Esophagus muscularis mucosa (tissue), 4 donors: ENCODE measurements at regions not wholly inside any gene's neighbourhood (a gene's known extent, or its start where the extent isn't known, plus 50 kb on each side); places are given as distances from the start of the nearest gene placed in this dataset.

Experiments used
- DNase-seq: peaks from one replicate; pipeline ENCODE4 v3.0.0-alpha.2; 2017; ENCODE audit errors: extremely low spot score
- H3K27ac ChIP-seq, 4 donors: fragments of 200-600 bp; sonication (generic); replicated peaks in 1 of 4; 1 replicate in 3 of 4; 2 replicates in 1 of 4; pipeline ENCODE4 v1.5.1; 2016 to 2019; ENCODE audit warnings: mild to moderate bottlenecking in 1 of 4
- H3K27me3 ChIP-seq, 4 donors: fragments of 200-600 bp; sonication (generic); one replicate each; pipeline versions ENCODE4 v1.5.1 to v1.6.0; 2016 to 2019
- H3K36me3 ChIP-seq, 4 donors: fragments of 200-600 bp; sonication (generic); one replicate each; pipeline ENCODE4 v1.5.1; 2016 to 2019
- H3K4me1 ChIP-seq, 4 donors: fragments of 200-600 bp; sonication (generic); one replicate each; pipeline ENCODE4 v1.5.1; 2016 to 2019
- H3K4me3 ChIP-seq, 4 donors: fragments of 200-600 bp; sonication (generic); 1 replicate in 2 of 4; 2 replicates in 2 of 4; pipeline ENCODE4 v1.5.1; 2016 to 2019; ENCODE audit warnings: mild to moderate bottlenecking in 4 of 4, moderate library complexity in 1 of 4
- H3K9me3 ChIP-seq, 4 donors: fragments of 200-600 bp; sonication (generic); 1 replicate in 3 of 4; 2 replicates in 1 of 4; pipeline ENCODE4 v1.5.1; 2016 to 2019
- CTCF ChIP-seq, 3 experiments: fragments of 200-600 bp in 2 of 3; fragments of 450-650 bp in 1 of 3; sonication (generic) in 2 of 3; IDR thresholded peaks; one replicate each; pipeline ENCODE4 v1.5.1; 2017 to 2019; ENCODE audit warnings: antibody characterized with exemption in 3 of 3, mild to moderate bottlenecking in 2 of 3, moderate library complexity in 1 of 3
- EP300 ChIP-seq: sonication (generic); formaldehyde crosslinking; IDR thresholded peaks from one replicate; pipeline ENCODE4 v1.6.1; 2017; ENCODE audit warnings: antibody characterized with exemption
- POLR2A ChIP-seq: fragments of 450-650 bp; IDR thresholded peaks from one replicate; pipeline ENCODE4 v1.6.1; 2017; ENCODE audit warnings: antibody characterized with exemption, moderate library complexity, mild to moderate bottlenecking, low read depth
- POLR2AphosphoS5 ChIP-seq, 2 donors: sonication (generic); formaldehyde crosslinking; IDR thresholded peaks; one replicate each; pipeline ENCODE4 v1.6.1; 2017; ENCODE audit warnings: antibody characterized with exemption in 2 of 2
- WGBS: methylation state at CpG from one replicate; pipeline ENCODE4 v1.1.5; 2018; 5-methylcytosine and 5-hydroxymethylcytosine counted together
- intact Hi-C: fragments of 100-400 bp; cut with DNase I; formaldehyde crosslinking; loops from one replicate; pipeline ENCODE4 v1.15.1; 2023

GRCh38 chr13:83378908-83379307 is 503.4 kb downstream of the SLITRK1 start:
- Histone ChIP-seq H3K27ac (no peak overlapping the region), H3K4me1 (peaks cover 0 to 7% (median 5%) of the 10 kb centered on the region in 4 donors), H3K4me3 (no peak overlapping the region), H3K9me3 (no peaks in the 10 kb centered on the region), H3K36me3 (no peaks in the 10 kb centered on the region), H3K27me3 (no peaks in the 10 kb centered on the region)
- TF ChIP-seq CTCF (IDR thresholded peaks at IDR 0.05) (no peak), EP300 (no peak), POLR2A (no peak), POLR2AphosphoS5 (IDR thresholded peaks at IDR 0.05) (no peak)
- no peak for DNase-seq
- whole genome bisulfite sequencing = 33% methylated on average over 1 of the region's 1 CpG
- intact Hi-C loops = no loop called here

GRCh38 chr13:83377491-83377890 is 504.8 kb downstream of the SLITRK1 start:
- 36% methylated on average over 1 of the region's 1 CpG for WGBS
- intact Hi-C loops = no loop called here
- Histone ChIP-seq H3K27me3 (no peaks in the 10 kb centered on the region), H3K4me1 (peaks cover 0 to 7% (median 5%) of the 10 kb centered on the region in 4 donors), H3K27ac (no peak overlapping the region), H3K4me3 (no peak overlapping the region), H3K36me3 (no peaks in the 10 kb centered on the region), H3K9me3 (peaks cover 0 to under 1% (median 0%) of the 10 kb centered on the region in 4 donors)
- no peak for DNase-seq
- TF ChIP-seq POLR2AphosphoS5 (IDR thresholded peaks at IDR 0.05) = no peak
- TF ChIP-seq POLR2A = no peak
- no peak for TF ChIP-seq CTCF (IDR thresholded peaks at IDR 0.05)
- TF ChIP-seq EP300 = no peak

GRCh38 chr13:83372786-83373185 is 509.5 kb downstream of the SLITRK1 start:
- WGBS = 56% methylated on average over 2 of the region's 2 CpGs

GRCh38 chr13:83365723-83366122 is 516.6 kb downstream of the SLITRK1 start:
- Histone ChIP-seq H3K9me3 (no peaks in the 10 kb centered on the region), H3K4me3 (no peak overlapping the region), H3K36me3 (no peaks in the 10 kb centered on the region), H3K4me1 (no peaks in the 10 kb centered on the region), H3K27ac (no peak overlapping the region), H3K27me3 (no peaks in the 10 kb centered on the region)
- TF ChIP-seq POLR2A (no peak), POLR2AphosphoS5 (IDR thresholded peaks at IDR 0.05) (no peak), EP300 (no peak), CTCF (IDR thresholded peaks at IDR 0.05) (no peak)
- no peak for DNase-seq
- intact Hi-C loops = no loop called here

More at GRCh38 chr13:83372786-83373185, 509.5 kb downstream of the SLITRK1 start:
- no peak overlapping the region for H3K27ac ChIP-seq
- no peak for TF ChIP-seq EP300
- TF ChIP-seq CTCF (IDR thresholded peaks at IDR 0.05) = no peak
- no peak for TF ChIP-seq POLR2AphosphoS5 (IDR thresholded peaks at IDR 0.05)
- no peak for TF ChIP-seq POLR2A
- H3K36me3 ChIP-seq = no peaks in the 10 kb centered on the region
- H3K4me1 ChIP-seq = peaks cover 0 to 7% (median 5%) of the 10 kb centered on the region in 4 donors
- intact Hi-C loops = no loop called here
- no peak overlapping the region for H3K4me3 ChIP-seq
- H3K27me3 ChIP-seq = no peaks in the 10 kb centered on the region
- H3K9me3 ChIP-seq = peaks cover 0 to 10% (median 0%) of the 10 kb centered on the region in 4 donors
- no peak for DNase-seq

- TF ChIP-seq CTCF (IDR thresholded peaks at IDR 0.05) (no peak), POLR2A (no peak), EP300 (no peak), POLR2AphosphoS5 (IDR thresholded peaks at IDR 0.05) (no peak)
- intact Hi-C loops = no loop called here
- 91% methylated on average over 1 of the region's 1 CpG for WGBS
- Histone ChIP-seq H3K27ac (no peak overlapping the region), H3K4me3 (no peak overlapping the region), H3K9me3 (no peaks in the 10 kb centered on the region), H3K27me3 (no peaks in the 10 kb centered on the region), H3K36me3 (no peaks in the 10 kb centered on the region), H3K4me1 (no peaks in the 10 kb centered on the region)
- no peak for DNase-seq
These were observed 527.2 kb downstream of the SLITRK1 start for GRCh38 chr13:83355041-83355440.
